GM20000 (cell line): ENCODE measurements at regions not wholly inside any gene's neighbourhood (a gene's known extent, or its start where the extent isn't known, plus 50 kb on each side); places are given as distances from the start of the nearest gene placed in this dataset.

Experiments used
- DNase-seq: peaks from one replicate; pipeline ENCODE4 v3.0.0; 2012; ENCODE audit warnings: low spot score
- TF ChIP-seq, protein P1 (sequence below): IDR thresholded peaks from 2 replicates; pipeline ENCODE4 v1.5.1; 2012; ENCODE audit warnings: mild to moderate bottlenecking, control low read depth; ENCODE audit errors: extremely low read depth, missing control alignments

DNA sequence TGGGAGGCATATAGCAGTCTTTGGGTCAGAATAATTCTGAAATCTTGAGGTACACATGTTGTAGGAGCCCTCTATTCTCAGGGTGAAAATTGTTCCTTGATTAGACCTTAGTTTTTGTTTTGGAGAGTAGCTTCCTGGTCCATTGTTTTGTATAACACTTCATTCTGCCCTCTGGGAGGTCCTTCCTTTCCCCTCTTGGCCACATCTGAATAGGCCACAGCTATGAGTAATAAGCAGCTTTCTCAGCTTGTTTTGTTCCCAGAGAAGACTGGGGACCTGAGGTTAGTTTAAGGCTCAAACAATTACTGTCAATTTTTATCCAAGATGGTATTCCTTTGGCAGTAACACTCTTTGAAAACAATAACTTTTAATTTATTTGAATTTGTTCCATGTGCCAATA, 72.6 kb upstream of the NOL4 start:
- TF ChIP-seq, protein P1, sequence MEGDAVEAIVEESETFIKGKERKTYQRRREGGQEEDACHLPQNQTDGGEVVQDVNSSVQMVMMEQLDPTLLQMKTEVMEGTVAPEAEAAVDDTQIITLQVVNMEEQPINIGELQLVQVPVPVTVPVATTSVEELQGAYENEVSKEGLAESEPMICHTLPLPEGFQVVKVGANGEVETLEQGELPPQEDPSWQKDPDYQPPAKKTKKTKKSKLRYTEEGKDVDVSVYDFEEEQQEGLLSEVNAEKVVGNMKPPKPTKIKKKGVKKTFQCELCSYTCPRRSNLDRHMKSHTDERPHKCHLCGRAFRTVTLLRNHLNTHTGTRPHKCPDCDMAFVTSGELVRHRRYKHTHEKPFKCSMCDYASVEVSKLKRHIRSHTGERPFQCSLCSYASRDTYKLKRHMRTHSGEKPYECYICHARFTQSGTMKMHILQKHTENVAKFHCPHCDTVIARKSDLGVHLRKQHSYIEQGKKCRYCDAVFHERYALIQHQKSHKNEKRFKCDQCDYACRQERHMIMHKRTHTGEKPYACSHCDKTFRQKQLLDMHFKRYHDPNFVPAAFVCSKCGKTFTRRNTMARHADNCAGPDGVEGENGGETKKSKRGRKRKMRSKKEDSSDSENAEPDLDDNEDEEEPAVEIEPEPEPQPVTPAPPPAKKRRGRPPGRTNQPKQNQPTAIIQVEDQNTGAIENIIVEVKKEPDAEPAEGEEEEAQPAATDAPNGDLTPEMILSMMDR = no peak
- DNase-seq = no peak

DNA sequence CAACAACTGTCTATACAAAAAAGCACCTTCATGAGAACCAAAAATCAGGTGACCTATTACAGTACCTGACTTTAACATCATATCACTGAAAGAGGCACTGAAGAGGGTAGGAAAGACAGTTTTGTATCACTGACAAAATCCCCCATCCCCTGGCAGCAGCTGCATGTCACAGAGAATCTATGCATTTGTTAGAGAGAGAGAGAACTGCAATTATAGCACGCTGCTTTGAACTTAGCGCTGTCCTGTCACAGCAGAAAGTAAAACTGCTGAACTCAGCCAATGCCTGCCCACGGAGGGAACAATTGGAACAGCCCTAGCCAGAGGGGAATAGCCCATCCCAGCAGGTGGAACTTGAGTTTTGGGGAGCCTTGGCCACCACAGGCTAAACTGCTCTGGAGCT, 75.1 kb upstream of the NOL4 start:
- TF ChIP-seq, protein P1 = no peak
- no peak for DNase-seq

DNA sequence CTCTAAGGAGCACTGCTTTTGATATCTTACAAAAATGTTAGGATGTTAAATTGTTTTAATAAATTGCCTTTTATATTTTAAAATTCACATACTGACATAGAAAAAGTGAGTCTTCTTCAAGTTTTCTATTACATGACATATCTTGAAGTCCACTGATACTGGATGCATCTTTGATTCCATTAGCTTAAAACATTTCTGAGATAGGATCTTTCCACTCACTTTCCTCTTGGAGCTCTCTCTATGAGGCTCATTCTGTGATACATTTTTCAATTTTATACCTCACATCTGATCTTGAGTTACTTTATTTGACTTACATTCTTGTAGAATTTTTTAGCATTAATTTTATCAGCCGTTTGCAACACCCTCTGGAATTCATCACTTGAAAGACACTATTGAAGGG, 86.8 kb upstream of the NOL4 start:
- TF ChIP-seq, protein P1 = no peak
- no peak for DNase-seq

DNA sequence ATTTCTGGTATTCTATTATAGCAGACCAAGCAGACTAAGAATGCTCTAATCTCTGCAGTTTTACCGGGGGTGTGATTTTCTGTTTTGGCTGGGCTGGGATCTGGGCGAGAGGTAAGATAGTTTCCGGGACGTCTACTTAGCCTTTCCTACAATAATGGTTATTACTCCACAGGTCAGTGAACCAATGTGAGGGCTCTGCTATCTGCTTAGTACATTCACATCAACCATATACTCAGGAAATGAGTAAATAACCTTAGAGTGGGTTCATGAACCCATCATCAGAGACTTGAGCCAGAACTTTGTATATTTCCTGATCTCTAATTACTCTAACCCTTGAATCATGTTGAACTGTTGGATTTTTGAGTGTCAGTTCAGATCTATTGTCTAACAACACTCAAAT, 90.1 kb upstream of the NOL4 start:
- DNase-seq = no peak
- TF ChIP-seq, protein P1 = no peak

DNA sequence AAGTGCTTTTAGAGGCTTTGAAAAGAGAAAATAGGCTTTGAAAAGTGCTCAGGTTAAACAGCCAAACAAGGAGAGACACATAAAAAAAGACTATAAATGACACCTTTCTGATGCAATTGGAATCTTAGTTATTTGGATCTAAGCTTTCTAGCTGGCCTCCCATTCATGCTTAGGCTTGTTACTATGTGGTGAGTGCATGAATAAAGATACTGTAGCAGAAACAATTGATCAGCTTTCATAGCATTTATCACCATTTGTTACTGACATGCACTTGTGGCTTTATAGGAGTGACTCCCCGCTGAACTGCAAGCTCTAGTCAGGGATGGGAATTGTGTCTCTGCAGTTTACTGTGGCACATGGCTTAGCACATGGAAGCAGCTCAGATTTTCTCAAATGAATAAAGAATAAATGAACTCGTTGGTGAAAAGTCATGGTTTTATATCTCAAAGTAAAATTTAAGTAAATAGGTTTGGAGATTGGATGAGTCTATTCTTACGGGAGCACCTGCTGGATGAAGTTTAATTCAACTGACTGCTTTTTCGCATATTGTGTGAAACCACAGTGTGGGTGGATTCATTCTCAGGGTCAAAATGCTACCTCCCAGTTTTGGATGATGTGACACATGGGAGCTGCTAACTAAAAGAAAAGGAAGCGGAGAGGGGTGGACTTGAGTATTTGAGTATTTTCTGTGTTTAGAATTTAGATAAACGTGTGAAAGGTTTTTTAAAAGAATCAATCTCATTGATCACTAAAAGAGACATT, 91.1 kb upstream of the NOL4 start:
- TF ChIP-seq, protein P1 = no peak
- DNase-seq = no peak

DNA sequence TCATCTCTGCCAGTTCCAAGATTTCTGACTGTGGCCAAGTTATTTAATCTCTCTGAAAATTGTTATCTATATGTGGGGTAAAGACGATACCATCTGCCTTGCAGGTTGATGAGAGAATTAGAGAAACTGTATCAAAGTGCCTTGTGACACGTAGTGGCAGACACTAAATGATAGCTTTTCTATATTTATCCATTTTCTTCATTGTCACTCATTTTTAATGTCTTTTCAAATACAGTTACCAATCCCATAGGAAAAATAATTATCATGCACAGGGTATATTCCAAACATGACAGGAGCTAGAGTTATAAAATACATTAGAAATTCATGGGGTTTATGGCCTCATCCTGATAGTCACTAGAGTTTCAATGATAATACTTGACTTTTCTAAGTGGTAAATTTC, 95.6 kb upstream of the NOL4 start:
- TF ChIP-seq, protein P1 = no peak
- no peak for DNase-seq

DNA sequence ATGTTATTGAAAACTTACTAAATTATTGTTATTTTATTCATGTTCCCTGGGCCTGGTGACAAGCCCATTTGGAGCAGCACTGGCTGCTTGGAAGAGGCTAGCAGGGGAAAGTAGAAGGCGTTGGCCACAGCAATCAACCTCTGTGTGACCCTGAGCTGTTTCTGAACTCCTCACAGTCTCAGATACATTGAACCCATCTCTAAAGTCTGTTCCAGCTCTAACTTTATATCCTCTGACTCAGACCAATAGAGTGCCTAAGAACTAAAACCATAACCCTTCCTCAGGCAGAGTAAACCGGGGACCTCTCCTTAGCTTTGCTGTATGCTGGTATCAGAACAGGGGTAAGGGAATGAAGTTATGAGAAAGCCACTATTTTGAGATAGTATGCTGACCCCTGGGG, 96.4 kb upstream of the NOL4 start:
- TF ChIP-seq, protein P1 = no peak
- peak; percentile 34 for DNase-seq
